NB4 (cell line): ENCODE measurements at regions not wholly inside any gene's neighbourhood (a gene's known extent, or its start where the extent isn't known, plus 50 kb on each side); places are given as distances from the start of the nearest gene placed in this dataset.

ENCODE experiments used
- CTCF ChIP-seq: IDR thresholded peaks from one replicate; pipeline ENCODE4 v1.5.1; 2012; ENCODE audit warnings: low read depth, low read length
- MAX ChIP-seq: IDR thresholded peaks from 2 replicates; pipeline ENCODE4 v1.6.1; 2011; ENCODE audit warnings: low read depth, low read length
- POLR2A ChIP-seq: IDR thresholded peaks from 2 replicates; pipeline ENCODE4 v1.6.1; 2011; ENCODE audit warnings: mild to moderate bottlenecking; ENCODE audit not compliant: insufficient read length; ENCODE audit errors: extremely low read depth

GRCh38 chr6:40901322-40902055, 137.5 kb downstream of the UNC5CL start:
- TF ChIP-seq CTCF = no peak
- TF ChIP-seq POLR2A = no peak
- no peak for TF ChIP-seq MAX
